GM23338 (cell line): ENCODE measurements at regions not wholly inside any gene's neighbourhood (a gene's known extent, or its start where the extent isn't known, plus 50 kb on each side); places are given as distances from the start of the nearest gene placed in this dataset.

ENCODE experiments used
- ATAC-seq: fragments of 200-7000 bp; cut with Tn5 transposase; 3 replicates; pipeline ENCODE4 v1.9.1; 2020
- DNase-seq: peaks from one replicate; pipeline ENCODE4 v3.0.0-alpha.2; 2015; ENCODE audit warnings: low spot score
- H2AFZ ChIP-seq: fragments of 200-600 bp; sonication (generic); 2 replicates; pipeline ENCODE4 v1.8.0; 2016; ENCODE audit warnings: antibody characterized with exemption, mild to moderate bottlenecking, moderate library complexity
- H3F3A ChIP-seq: fragments of 200-600 bp; sonication (generic); replicated peaks from 2 replicates; pipeline ENCODE4 v1.8.0; 2017; ENCODE audit warnings: antibody characterized with exemption, mixed run types, low read depth
- H3K27ac ChIP-seq: fragments of 200-600 bp; sonication (generic); 2 replicates; pipeline ENCODE4 v1.6.1; 2016; ENCODE audit warnings: low read depth
- H3K27me3 ChIP-seq: fragments of 200-600 bp; sonication (generic); 2 replicates; pipeline ENCODE4 v1.8.0; 2016; ENCODE audit warnings: mild to moderate bottlenecking, mixed run types, moderate library complexity; ENCODE audit not compliant: insufficient read depth
- H3K36me3 ChIP-seq: fragments of 200-600 bp; sonication (generic); 2 replicates; pipeline ENCODE4 v1.8.0; 2016; ENCODE audit warnings: mild to moderate bottlenecking; ENCODE audit not compliant: insufficient read depth
- H3K4me1 ChIP-seq: fragments of 200-600 bp; sonication (generic); 2 replicates; pipeline ENCODE4 v1.8.0; 2016; ENCODE audit warnings: mild to moderate bottlenecking, moderate library complexity; ENCODE audit not compliant: insufficient read depth
- H3K4me2 ChIP-seq: fragments of 200-600 bp; sonication (generic); 2 replicates; pipeline ENCODE4 v1.7.1; 2017; ENCODE audit warnings: mixed run types
- H3K4me3 ChIP-seq: fragments of 200-600 bp; sonication (generic); 2 replicates; pipeline ENCODE4 v1.6.1; 2016; ENCODE audit warnings: mixed run types
- H3K79me2 ChIP-seq: fragments of 200-600 bp; sonication (generic); replicated peaks from 2 replicates; pipeline ENCODE4 v1.8.0; 2017; ENCODE audit warnings: mild to moderate bottlenecking; ENCODE audit not compliant: insufficient read depth
- H3K9me2 ChIP-seq: fragments of 200-600 bp; sonication (generic); 2 replicates; pipeline ENCODE4 v1.8.0; 2017; ENCODE audit not compliant: insufficient read depth
- H4K20me1 ChIP-seq: fragments of 200-600 bp; sonication (generic); replicated peaks from 2 replicates; pipeline ENCODE4 v1.8.0; 2017; ENCODE audit warnings: mild to moderate bottlenecking; ENCODE audit not compliant: insufficient read depth
- H3K27ac Mint-ChIP-seq: 2 replicates; pipeline ENCODE4 v1.8.0; 2020; ENCODE audit warnings: inconsistent platforms, mild to moderate bottlenecking, moderate library complexity, mixed read lengths
- H3K27me3 Mint-ChIP-seq: 3 replicates; pipeline ENCODE4 v1.8.0; 2022; ENCODE audit warnings: low read depth, mild to moderate bottlenecking, moderate library complexity, mixed read lengths, inconsistent platforms; ENCODE audit not compliant: insufficient read depth, poor library complexity
- H3K36me3 Mint-ChIP-seq: 3 replicates; pipeline ENCODE4 v1.8.0; 2021; ENCODE audit warnings: low read depth, mild to moderate bottlenecking, inconsistent platforms, moderate library complexity, mixed read lengths
- H3K4me1 Mint-ChIP-seq: 3 replicates; pipeline ENCODE4 v1.8.0; 2020; ENCODE audit warnings: mild to moderate bottlenecking, inconsistent platforms, mixed read lengths
- H3K4me3 Mint-ChIP-seq: 3 replicates; pipeline ENCODE4 v1.8.0; 2021; ENCODE audit warnings: moderate library complexity, mild to moderate bottlenecking, inconsistent platforms, mixed read lengths
- H3K9me3 Mint-ChIP-seq: 3 replicates; pipeline ENCODE4 v1.8.0; 2020; ENCODE audit warnings: moderate library complexity, mild to moderate bottlenecking, inconsistent platforms, mixed read lengths
- CREB1 ChIP-seq: fragments of 250-450 bp; sonication (Bioruptor Pico); IDR thresholded peaks from 2 replicates; pipeline ENCODE4 v1.5.0; 2020; ENCODE audit warnings: low read depth, mild to moderate bottlenecking, moderate library complexity
- CTCF ChIP-seq, 2 experiments: fragments of 200-600 bp in 1 of 2; sonication (generic) in 1 of 2; conservative IDR thresholded peaks; 2 replicates each; pipeline versions ENCODE4 v1.5.1 to v1.6.1; 2016 to 2017; ENCODE audit warnings: antibody characterized with exemption in 2 of 2, low read depth in 2 of 2, mild to moderate bottlenecking in 2 of 2, moderate library complexity in 1 of 2
- ETS1 ChIP-seq: IDR thresholded peaks from 2 replicates; pipeline ENCODE4 v1.6.1; 2016; ENCODE audit warnings: antibody characterized with exemption
- EZH2 ChIP-seq: fragments of 200-600 bp; sonication (generic); IDR thresholded peaks from one replicate; pipeline ENCODE4 v1.8.0; 2017; ENCODE audit warnings: antibody characterized with exemption, mild to moderate bottlenecking, low read depth; ENCODE audit not compliant: unreplicated experiment
- EZH2phosphoT487 ChIP-seq: fragments of 200-600 bp; sonication (generic); IDR thresholded peaks from one replicate; pipeline ENCODE4 v1.8.1; 2018; ENCODE audit warnings: antibody characterized with exemption; ENCODE audit not compliant: unreplicated experiment
- JUNB ChIP-seq: IDR thresholded peaks from one replicate; pipeline ENCODE4 v1.6.1; 2016; ENCODE audit warnings: antibody characterized with exemption; ENCODE audit not compliant: unreplicated experiment
- NANOG ChIP-seq: IDR thresholded peaks from 2 replicates; pipeline ENCODE4 v1.6.1; 2016; ENCODE audit warnings: antibody characterized with exemption, borderline replicate concordance
- POLR2AphosphoS5 ChIP-seq: IDR thresholded peaks from 2 replicates; pipeline ENCODE4 v1.6.1; 2016; ENCODE audit warnings: antibody characterized with exemption, low read depth
- REST ChIP-seq: IDR thresholded peaks from one replicate; pipeline ENCODE4 v1.6.1; 2018; ENCODE audit warnings: antibody characterized with exemption; ENCODE audit not compliant: unreplicated experiment
- STAT1 ChIP-seq: IDR thresholded peaks from one replicate; pipeline ENCODE4 v1.6.1; 2016; ENCODE audit warnings: antibody characterized with exemption; ENCODE audit not compliant: unreplicated experiment
- ZNF331 ChIP-seq: fragments of 250-450 bp; sonication (Bioruptor Pico); IDR thresholded peaks from 2 replicates; pipeline ENCODE4 v1.5.0; 2020; ENCODE audit warnings: low read depth, mild to moderate bottlenecking, moderate library complexity
- ZNF462 ChIP-seq: fragments of 250-450 bp; sonication (Bioruptor Pico); IDR thresholded peaks from 2 replicates; pipeline ENCODE4 v1.5.0; 2020; ENCODE audit warnings: mild to moderate bottlenecking, moderate library complexity

DNA sequence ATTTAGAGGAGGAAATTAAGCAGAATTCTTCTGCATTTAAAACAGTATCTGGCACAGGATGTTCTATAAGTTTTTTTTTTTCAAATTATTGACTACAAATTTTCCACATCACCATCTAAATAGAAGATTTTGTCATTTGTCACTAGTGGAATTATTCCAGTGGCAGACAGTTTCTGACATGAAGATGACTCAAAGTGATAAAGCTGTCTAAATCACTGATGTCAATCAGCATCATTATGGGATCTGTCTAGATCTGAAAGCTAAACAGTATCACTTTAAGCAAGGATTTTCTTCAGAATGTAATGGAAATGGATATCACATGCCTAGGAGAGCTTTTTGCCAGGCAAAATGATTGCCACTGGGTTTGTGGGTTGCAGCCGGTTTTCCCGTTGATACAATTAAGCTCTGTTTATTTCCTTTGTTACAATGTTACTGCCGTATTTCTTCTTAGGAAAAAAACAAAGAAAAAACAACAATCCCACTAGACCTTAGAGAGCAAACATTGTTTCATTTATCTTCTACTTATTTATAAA, 1657.0 kb upstream of the PRR20A start:
- H3K4me1 ChIP-seq = no peaks in the 10 kb centered on the region
- no peak overlapping the region for H3K4me3 Mint-ChIP-seq
- TF ChIP-seq EZH2 (no peak), STAT1 (no peak), NANOG (no peak), REST (no peak), EZH2phosphoT487 (no peak), ZNF331 (CRISPR knock-in tag) (no peak), ZNF462 (no peak), CTCF (conservative IDR thresholded peaks at IDR 0.05; ENCODE audit: low read depth in 2 of 2) (no peak), JUNB (no peak), ETS1 (no peak), CREB1 (CRISPR knock-in tag) (no peak), POLR2AphosphoS5 (no peak)
- no peaks in the 10 kb centered on the region for H3K4me1 Mint-ChIP-seq
- no peak overlapping the region for H3K4me3 ChIP-seq
- ATAC-seq (no peak), DNase-seq (no peak)
- H3F3A ChIP-seq = no peaks in the 10 kb centered on the region
- no peak overlapping the region for H2AFZ ChIP-seq
- no peak overlapping the region for H3K4me2 ChIP-seq
- no peaks in the 10 kb centered on the region for H3K27me3 ChIP-seq
- no peaks in the 10 kb centered on the region for H3K9me3 Mint-ChIP-seq
- no peaks in the 10 kb centered on the region for H3K36me3 Mint-ChIP-seq
- H3K9me2 ChIP-seq = no peaks in the 10 kb centered on the region
- no peaks in the 10 kb centered on the region for H4K20me1 ChIP-seq
- no peak overlapping the region for H3K27ac ChIP-seq
- no peaks in the 10 kb centered on the region for H3K27me3 Mint-ChIP-seq
- no peaks in the 10 kb centered on the region for H3K79me2 ChIP-seq
- H3K27ac Mint-ChIP-seq = no peak overlapping the region
- no peaks in the 10 kb centered on the region for H3K36me3 ChIP-seq
